Hematopoietic multipotent progenitor cell treated with erythropoietin and hydrocortisone succinate and interleukin-3 and kit ligand, for 15 days (in vitro differentiated cells): ENCODE measurements at regions not wholly inside any gene's neighbourhood (a gene's known extent, or its start where the extent isn't known, plus 50 kb on each side); places are given as distances from the start of the nearest gene placed in this dataset.
"Not testable (repeated sequence)": the region's sequence is repeated elsewhere in the genome, so short reads cannot be mapped to it uniquely, and the experiment has no call there.

Experiments used
- DNase-seq: peaks from one replicate; pipeline ENCODE4 v3.0.0-alpha.2; 2015; ENCODE audit warnings: low spot score

GRCh38 chr6:76516924-76517323 lies 444.5 kb upstream of the IMPG1 start:
- DNase-seq = no peak

GRCh38 chr6:76510489-76510888 lies 438.0 kb upstream of the IMPG1 start:
- DNase-seq = no peak

GRCh38 chr6:76509397-76509796 lies 436.9 kb upstream of the IMPG1 start:
- no peak for DNase-seq

- DNase-seq = no peak
These were observed 434.3 kb upstream of the IMPG1 start for GRCh38 chr6:76506808-76507207.

- DNase-seq = no peak
These were observed 423.4 kb upstream of the IMPG1 start for GRCh38 chr6:76495909-76496308.

GRCh38 chr6:76491376-76491775 lies 418.9 kb upstream of the IMPG1 start:
- DNase-seq = not testable (repeated sequence)

GRCh38 chr6:76490456-76490855 lies 418.0 kb upstream of the IMPG1 start:
- no peak for DNase-seq

GRCh38 chr6:76481101-76481500 lies 408.6 kb upstream of the IMPG1 start:
- DNase-seq = no peak

- no peak for DNase-seq
These were observed 400.4 kb upstream of the IMPG1 start for GRCh38 chr6:76472858-76473257.

- no peak for DNase-seq
These were observed 393.8 kb upstream of the IMPG1 start for GRCh38 chr6:76466286-76466685.

GRCh38 chr6:76465410-76465809 lies 392.9 kb upstream of the IMPG1 start:
- no peak for DNase-seq

- no peak for DNase-seq
These were observed 380.8 kb upstream of the IMPG1 start for GRCh38 chr6:76453270-76453669.

GRCh38 chr6:76451926-76452709 lies 379.7 kb upstream of the IMPG1 start:
- DNase-seq = no peak

GRCh38 chr6:76448109-76448508 lies 375.6 kb upstream of the IMPG1 start:
- no peak for DNase-seq

GRCh38 chr6:76441875-76442274 lies 369.4 kb upstream of the IMPG1 start:
- no peak for DNase-seq

GRCh38 chr6:76439811-76440210 lies 367.3 kb upstream of the IMPG1 start:
- no peak for DNase-seq

GRCh38 chr6:76438768-76439167 lies 366.3 kb upstream of the IMPG1 start:
- no peak for DNase-seq

- no peak for DNase-seq
These were observed 362.7 kb upstream of the IMPG1 start for GRCh38 chr6:76435174-76435573.

- DNase-seq = no peak
These were observed 350.2 kb upstream of the IMPG1 start for GRCh38 chr6:76422511-76423213.

GRCh38 chr6:76420094-76420493 lies 347.6 kb upstream of the IMPG1 start:
- DNase-seq = no peak

- no peak for DNase-seq
These were observed 346.2 kb upstream of the IMPG1 start for GRCh38 chr6:76418560-76419223.

- no peak for DNase-seq
These were observed 344.6 kb upstream of the IMPG1 start for GRCh38 chr6:76416821-76417605.
